DND-41 (cell line): ENCODE measurements at regions not wholly inside any gene's neighbourhood (a gene's known extent, or its start where the extent isn't known, plus 50 kb on each side); places are given as distances from the start of the nearest gene placed in this dataset.

Experiments used
- CTCF ChIP-seq: IDR thresholded peaks from 2 replicates; pipeline ENCODE4 v1.5.1; 2012; ENCODE audit warnings: borderline replicate concordance, low read length, moderate library complexity, mild to moderate bottlenecking; ENCODE audit not compliant: poor library complexity, severe bottlenecking; ENCODE audit errors: extremely low read depth
- EZH2 ChIP-seq: IDR thresholded peaks from 3 replicates; pipeline ENCODE4 v1.6.1; 2012; ENCODE audit warnings: borderline replicate concordance, low read depth, mild to moderate bottlenecking, moderate library complexity, low read length, inconsistent platforms; ENCODE audit not compliant: severe bottlenecking

GRCh38 chr2:729376-729861, 52.2 kb upstream of the TMEM18 start:
- TF ChIP-seq CTCF (no peak), EZH2 (no peak)
